HT-29 (cell line): ENCODE measurements at regions not wholly inside any gene's neighbourhood (a gene's known extent, or its start where the extent isn't known, plus 50 kb on each side); places are given as distances from the start of the nearest gene placed in this dataset.

Experiments used
- DNase-seq: peaks from one replicate; pipeline ENCODE4 v3.0.0-alpha.2; 2015; ENCODE audit warnings: low spot score

DNA sequence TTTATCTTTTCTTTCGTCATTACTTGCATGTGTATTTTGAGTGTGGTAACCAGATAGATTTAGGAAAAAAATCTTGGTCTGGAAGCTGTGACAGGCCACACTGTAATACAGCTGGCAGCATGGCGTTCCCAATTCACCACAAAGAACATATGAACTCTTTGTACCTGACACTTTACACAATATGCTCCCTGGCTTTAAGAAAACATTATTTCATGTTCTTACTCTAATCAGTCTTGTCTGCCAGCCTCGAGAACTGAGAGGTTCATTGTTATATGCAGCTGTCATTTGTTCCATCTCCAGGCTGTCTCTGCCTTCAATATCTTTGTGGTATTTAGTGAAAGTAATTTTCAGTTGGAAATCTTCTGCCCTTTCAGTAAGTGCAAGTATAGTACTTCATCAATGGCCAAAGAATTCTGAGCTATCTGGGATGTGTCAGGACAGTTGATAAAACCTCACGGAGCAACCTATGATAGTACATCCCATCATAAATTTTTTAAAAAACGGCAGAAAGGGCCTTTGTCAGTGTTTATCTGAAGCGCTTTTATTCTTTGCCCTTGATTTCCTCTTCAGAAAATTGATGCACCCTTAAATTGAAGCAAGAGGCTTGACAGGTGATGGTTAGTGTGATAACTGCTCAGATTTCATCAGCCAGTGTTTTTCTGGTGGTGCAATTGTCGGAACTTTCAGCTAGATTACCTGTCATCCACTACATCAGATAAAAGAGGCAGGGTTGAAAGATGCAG lies 146.3 kb upstream of the SP8 start:
- no peak for DNase-seq

DNA sequence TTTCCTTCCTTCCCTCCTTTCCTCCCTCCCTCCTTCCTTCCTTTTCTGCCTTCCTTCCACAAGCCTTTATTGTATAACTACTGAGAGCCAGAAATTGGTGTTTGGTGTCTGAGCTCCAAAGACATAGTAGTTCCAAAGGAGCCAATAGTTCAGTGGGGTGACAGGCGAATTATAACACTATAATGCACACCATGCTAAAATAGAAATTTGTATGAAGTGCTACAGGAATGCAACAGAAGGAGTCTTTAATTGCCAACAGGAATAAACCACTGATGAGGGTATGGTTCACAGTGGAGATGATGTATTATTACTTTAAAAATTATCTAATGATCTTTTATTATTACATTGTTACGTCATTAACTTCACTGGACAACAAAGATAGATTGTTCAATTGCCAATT lies 158.8 kb upstream of the SP8 start:
- DNase-seq: no peak

DNA sequence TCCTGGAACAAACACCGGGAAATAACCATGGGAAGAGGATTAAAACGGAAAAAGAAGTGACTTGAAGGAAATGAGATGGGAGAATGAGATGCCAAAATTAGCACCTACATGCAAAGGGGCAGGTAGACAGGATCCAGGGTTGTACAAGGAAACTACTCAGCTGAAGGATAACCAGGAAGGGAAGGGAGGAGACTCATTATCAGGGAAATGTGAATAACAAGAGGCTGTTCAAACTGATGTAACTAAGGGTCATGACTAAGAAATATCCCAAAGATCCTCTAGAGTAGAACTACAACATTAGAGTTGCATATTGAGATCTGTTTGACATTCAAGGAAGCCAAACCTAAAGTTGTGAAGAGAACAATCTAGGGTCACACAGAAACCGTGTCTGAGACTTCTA lies 166.2 kb upstream of the SP8 start:
- no peak for DNase-seq

DNA sequence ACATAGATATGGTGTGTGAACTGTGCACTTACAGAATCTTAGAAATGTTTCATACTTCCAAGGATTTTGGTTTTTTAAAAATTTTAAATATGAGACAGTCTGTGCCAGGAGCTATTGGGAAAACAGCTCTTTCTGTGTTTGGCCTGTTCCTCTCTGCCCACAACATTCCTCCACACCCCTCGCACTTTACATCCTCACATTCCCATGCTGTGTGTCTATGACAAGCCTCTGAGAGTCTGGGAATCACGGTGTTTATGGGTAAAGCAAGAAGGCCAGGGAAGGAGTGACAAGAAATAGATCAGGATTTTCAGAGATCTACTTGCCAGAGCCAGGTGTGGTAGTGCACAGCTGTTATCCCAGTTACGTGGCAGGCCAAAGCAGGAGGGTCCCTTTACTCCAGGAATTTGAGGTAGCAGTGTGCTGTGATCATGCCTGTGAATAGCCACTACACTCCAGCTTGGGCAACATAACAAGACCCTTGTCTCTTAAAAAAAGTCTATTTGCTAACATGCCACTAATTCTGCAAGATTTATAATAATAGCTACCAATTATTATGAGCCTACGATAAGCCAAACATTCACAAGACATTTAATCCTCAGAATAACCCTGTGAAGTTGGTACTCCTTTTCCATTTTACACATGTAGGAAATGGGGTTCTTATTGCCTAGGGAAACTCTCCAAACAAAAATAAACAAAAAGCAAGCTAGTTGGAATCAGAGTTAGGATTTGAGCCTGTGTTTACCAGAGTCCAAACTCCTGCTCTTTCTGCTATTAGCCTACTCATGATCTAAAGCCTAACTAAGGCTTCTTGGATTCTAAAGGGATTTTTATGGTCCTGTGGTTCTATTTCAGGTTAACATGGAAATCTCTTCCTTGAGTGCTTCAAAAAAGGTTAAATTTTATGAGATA lies 168.3 kb upstream of the SP8 start:
- no peak for DNase-seq

DNA sequence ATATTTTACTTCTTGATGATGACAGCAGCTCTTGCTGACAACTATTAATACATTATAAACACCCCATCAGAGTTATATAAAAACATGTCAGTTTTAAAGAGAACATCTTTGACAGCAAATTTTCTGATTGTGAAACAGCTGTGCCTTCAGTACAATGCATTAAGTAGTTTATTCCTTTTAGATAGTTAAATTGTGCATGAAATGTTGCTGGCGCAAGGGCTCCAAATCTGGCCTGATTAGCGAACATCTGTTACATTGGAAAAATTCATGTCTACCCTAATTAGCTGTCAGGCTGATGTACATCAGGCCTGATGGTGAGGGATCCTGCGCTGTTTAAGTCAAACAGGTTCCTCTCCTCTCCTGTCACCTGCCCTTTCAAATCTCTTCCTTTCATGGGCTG lies 171.9 kb upstream of the SP8 start:
- no peak for DNase-seq

DNA sequence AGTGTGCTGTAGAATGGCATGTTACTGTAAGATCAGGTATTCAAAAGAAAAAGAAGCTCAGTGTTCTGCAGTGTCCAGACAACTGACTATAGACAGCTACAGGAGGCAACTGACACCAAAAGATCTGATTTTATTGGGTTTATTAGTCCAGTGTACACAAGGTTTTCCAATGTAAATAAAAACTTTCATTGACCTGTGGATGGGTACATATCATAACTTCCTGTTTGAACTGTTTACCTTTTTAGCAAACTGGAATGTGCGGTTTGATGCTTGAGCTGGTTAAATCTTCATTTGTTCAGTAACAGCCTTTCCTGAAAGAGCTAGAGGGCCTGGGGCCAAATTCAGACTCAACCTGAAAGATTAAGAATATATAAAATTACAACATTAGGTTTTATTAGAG lies 172.6 kb upstream of the SP8 start:
- peak; percentile 57 for DNase-seq

DNA sequence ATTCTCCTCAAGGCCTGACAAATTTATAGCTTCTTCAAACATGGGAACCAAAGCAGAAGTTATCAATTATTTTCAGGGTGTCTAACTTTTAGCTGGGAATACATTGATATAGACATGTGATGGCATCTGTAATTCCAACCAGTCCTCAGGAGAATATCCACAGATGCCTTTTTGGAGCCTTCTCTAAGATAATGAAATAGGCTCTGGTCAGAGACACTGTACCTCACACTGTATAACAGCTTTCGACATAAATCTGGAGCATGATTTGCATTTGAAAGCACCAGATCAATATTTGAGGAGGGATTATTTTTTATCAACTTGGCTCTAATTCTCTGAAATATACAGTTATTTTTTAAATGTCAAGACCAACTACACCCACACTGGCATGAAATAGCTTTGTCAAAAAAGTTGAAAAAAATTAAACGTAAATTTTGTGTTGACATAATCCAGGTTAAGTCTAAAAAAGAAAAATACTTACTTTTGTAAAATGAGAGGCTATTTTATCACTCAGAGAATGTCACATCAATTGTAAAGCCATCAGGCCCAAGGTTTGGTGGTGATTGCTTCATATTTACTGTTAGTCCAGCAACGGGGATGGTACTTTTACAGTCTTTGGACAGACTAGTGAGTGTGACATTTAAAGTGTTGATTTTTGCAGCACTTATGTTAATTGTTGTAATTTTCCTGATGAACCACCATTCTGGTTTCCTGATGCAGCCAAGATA lies 177.0 kb upstream of the SP8 start:
- DNase-seq: no peak

DNA sequence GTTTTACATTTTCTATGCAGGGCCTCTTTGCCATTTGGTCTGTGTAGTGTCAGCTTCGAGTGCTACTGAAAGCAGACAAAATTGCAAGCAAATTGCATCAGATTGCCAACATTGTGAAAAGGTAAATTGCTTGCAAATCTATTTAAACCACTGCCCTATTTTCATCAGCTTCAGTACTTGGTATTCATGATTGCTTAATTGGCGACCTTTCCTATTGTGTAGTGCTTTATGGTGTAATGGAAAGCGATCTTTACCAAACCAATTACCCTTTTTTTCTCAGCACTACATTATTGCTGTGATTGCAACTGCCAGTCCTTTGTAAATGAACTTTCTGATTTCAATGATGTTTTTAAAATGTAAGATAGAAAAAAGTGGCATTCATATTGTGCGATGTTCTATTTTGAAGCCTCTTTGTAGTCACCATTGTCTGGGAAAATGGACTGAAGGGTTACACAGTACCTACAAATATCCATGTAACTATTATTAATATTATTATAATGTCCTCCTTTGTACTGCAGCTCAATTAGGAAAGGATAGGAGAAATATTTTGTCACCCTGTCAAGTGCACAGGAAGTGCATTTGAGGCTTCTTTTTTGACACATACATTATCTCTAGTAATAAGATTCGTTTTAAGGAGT lies 177.7 kb upstream of the SP8 start:
- DNase-seq: no peak

DNA sequence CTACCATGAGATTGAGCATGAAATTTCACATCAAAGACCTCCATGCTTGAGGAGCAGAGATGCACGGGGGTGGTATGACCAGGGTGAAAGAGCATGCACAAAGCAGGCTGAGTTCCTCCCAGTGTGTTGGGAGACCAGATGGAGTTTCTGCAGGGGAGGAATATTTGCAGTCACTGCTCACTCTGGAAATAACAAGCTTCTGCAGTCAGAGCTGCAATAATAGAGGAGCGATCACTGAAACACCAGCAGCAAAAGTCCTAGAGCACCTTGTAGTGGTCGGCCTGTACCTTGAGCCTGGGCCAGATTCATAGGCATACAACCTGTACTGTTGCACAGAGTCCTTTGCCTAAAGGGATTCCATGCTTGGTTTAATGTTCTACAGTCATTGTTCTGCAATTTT lies 184.5 kb upstream of the SP8 start:
- DNase-seq: no peak

DNA sequence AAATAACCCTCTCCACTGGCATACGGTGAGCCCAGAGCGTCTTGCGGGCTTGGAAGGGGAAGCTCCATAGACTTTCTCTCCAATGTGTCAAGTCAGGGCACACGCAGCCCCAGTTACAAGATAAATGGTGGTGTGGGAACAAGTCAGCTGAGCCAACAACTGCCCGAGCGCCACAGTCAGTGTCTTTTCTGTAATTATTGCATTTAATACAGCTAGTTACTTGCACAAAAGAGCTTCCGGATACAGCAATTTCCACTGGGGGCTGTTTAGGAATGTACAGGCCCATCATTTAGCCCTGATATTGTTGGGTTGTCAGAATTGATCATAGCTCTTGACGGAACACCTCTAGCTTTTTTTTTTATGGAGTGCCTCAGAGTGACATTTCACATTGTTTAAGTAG lies 193.5 kb upstream of the SP8 start:
- DNase-seq: no peak

DNA sequence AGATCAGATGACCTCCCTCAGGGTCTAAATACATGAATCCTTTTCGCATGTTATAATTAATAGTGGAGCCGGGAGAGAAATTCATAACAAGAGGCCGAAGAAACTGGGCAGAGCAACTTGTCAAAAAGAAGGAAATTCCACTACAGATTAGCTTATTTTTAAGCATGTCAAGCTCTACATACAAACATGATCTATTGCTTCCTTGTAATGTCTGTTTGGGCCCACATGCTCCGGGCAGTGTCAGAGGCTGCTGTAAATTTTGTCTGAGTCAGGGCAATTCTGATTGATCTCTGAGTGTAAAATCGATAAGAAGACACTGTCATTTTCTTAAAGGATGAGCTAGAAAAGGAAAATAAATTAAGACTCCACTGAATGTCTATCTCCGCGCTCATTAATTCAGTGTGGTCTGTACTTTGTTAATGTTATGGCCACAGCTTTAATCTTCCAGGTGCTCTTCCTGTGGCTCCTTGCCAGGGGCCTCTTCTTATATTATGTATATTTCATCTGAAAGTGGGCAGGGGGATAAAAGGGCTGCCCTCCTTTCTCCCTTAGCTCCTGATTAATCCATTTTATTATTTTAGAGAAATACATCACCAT lies 194.1 kb upstream of the SP8 start:
- no peak for DNase-seq

DNA sequence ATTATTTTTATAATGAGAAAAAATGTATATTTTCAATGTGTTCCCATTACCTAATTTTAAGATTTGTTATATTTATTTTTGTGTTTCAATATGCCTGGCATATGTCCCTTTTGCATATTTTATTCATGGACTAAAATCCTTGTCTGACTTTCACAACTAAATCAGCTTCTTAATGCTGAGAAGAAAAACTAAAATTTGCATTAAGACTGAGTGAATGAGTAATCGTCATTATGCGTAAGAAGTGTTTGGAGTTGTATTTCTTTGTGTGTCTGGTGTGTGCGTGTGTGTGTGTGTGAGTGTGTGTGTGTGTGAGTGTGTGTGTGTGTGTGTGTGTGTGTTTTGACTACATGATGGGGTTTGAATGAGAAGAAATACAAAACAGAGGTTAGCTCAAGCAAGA lies 201.7 kb upstream of the SP8 start:
- DNase-seq: no peak

DNA sequence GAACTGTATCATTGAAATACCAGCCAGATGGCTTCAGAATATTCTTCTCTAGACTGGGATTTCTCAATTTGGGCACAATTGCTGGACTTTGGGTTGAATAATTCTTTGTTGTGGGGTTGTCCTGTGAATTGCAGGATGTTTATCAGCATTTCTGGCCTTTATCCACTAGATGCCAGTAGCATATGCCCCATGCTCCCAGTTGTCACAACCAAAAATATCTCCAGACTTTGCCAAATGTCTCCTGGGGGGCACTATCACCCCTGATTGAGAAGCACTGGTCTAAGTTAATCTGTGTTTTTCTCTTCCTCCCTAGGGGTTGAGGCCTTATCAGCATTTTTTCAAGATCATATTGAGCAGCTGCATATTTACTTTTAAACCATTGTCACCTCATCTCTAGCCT lies 204.9 kb upstream of the SP8 start:
- peak; percentile 19 for DNase-seq

DNA sequence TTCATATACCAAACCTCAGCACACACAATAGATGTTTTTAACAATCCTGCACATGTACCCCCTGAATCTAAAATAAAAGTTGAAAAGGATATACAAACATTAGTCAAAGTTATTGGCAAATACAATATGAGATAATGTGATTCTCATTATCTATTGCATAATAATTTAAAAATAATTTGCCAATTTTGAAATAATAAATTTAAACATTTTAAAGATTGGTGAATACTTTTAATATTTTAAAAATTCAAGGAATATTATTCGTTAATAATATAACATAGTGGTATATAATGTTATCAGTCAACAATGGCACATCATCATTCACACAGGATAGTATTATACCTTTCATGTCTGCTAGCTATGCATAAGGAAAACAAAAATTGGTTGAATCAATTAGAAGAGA lies 207.0 kb upstream of the SP8 start:
- DNase-seq: no peak

DNA sequence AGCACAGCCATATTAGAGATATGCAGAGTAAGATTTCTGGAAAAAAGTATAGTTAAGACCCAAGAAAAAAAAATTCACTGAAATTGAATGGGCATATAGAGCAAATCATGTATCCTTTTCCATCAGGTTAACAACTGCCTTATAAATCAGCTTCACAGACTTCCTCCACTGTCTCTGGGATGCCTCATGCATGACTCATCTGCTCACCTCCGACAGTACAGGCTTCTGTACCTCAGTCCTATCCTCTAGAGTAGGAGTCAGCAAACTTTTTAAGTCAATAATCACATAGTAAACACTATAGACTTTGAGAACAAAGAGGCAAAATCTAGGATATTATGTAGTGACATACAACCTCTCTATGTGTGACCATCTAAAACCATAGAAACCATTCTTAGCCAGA lies 211.6 kb upstream of the SP8 start:
- DNase-seq: peak; percentile 47

DNA sequence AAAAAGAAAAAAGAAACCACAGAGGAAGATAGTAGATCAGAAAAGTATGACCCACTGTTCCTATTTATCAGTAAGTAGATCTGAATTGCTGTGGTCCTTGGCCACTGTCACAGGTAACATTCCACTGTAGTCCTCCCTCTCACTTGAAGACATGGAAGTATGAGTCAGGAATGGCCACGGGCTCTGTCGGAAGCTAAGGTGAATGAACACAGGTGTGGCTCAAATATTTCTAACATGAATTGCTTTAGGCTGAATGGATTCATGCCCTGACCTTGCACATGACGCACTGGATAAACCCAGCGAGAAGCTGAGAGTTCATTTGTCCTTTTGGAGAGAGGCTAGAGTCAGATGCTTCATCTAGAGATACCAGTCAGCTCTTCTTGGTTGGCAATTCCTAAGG lies 224.5 kb upstream of the SP8 start:
- DNase-seq: peak; percentile 31

DNA sequence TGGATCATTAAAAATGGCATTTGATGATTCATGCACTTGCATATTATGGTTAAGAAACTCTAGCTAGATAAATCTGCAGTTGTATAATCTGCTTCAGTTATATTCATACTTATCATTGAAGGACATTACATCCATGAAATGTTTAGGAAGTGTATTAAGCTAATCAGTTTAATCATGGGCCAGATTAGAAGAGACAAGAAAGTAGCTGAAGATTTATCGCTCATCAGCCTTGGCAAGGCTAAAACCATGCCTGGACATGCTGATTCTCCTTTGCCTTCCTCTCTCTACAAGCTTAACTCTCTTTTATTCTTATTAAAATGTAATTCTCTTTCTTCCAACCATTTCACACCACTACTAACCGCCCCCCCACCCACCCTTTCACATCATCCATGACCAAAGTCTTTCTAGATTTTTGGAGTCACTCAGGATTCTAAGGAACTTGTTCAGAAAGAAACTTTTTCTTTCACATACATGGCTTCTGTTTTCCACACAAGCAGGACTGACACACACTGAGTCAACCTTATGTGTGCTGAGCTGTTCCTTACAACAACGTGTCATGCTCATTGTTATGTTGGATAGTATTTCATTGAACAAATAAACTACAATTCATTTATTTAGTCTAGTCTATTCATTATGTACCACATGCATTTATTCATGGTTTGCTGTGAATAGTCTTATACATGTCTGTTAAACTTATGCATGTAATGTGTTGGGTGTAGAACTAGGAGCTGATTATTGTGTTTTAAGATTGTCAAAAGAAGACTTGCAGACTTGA lies 227.3 kb upstream of the SP8 start:
- no peak for DNase-seq

DNA sequence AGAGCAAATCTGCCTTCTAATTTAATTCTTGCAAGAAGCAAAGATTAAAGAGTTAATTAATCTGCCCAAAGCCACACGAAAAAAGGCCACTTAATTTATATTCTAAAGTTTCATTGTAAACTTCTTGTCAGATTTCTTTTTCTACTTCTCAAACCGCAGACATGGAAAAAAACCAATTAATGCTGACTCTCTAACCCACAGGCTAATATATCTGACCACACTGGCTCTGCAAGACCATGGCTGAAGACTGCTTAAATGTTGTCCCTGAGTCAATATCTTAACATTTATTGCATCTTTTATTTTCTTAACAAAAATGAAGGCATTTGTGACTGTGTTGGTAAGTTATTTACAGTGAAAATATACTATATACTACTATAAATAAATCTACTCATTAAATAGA lies 234.0 kb upstream of the SP8 start:
- DNase-seq: no peak

DNA sequence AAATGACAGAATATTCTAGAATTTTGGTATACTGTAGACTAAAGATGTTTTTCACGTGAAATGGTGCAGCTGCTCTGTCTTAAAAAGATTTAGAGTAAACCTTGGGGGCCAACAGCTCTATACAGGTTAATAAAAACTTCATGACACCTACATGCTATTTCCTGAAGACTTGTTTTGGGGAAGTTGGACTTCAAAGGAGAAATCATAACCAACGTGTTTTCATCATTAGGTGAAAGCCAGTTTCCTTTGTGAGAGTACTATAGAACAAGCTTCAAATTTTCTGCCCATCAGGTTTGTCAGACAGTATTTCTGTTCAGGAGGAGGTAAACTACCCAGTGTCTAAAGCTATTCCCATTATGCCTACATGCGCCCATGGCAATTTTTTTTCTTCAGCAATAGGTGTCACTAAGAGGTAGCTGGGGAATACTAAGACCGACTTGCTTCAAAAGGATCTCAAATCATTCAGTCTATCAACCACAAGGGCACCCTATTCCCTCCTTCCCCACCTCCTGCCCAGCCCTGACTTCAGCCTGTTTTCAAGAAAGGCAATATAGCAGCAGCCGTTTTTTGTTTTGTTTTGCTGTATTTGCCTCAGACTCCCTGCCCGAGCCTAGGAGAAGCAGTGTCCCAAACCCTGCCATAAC lies 237.3 kb upstream of the SP8 start:
- peak; percentile 25 for DNase-seq

DNA sequence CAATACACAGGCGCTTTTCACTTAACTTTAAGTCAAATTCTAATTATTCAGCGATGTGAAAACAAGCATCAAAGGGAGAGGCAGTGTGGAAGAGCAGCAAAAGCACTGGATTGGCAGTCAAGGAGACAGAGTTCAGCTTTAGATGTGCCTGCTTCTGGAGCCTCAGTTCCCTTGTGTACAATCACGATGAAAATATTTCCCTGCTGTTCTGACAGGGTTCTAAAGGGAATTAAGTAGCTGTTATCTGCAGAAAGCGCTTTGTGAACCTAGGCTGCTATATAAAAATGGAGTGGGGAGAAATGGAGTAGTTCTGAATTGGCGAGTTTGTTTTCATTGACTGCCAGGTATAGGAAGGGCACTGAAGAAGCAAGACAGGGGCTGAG lies 237.8 kb upstream of the SP8 start:
- no peak for DNase-seq
